ENCODE measurements at regions not wholly inside any gene's neighbourhood (a gene's known extent, or its start where the extent isn't known, plus 50 kb on each side); places are given as distances from the start of the nearest gene placed in this dataset.
"Not testable (repeated sequence)": the region's sequence is repeated elsewhere in the genome, so short reads cannot be mapped to it uniquely, and the experiment has no call there.

GRCh38 chr17:79560527-79560926 lies 50.3 kb downstream of the RBFOX3 start:
- FAIRE-seq (no peak), DNase-seq (ENCODE audit: insufficient read length, low spot score) (no peak)

- no peak for FAIRE-seq
These were observed 51.6 kb downstream of the RBFOX3 start for GRCh38 chr17:79559111-79559887.

GRCh38 chr17:79558091-79558900 lies 52.6 kb downstream of the RBFOX3 start:
- DNase-seq (ENCODE audit: insufficient read length, low spot score): no peak
- FAIRE-seq: no peak

More at GRCh38 chr17:79559111-79559887, 51.6 kb downstream of the RBFOX3 start:
- no peak for DNase-seq (ENCODE audit: insufficient read length, low spot score)

- DNase-seq (ENCODE audit: insufficient read length, low spot score) (no peak), FAIRE-seq (no peak)
These were observed 53.4 kb downstream of the RBFOX3 start for GRCh38 chr17:79557276-79558090.

DNA sequence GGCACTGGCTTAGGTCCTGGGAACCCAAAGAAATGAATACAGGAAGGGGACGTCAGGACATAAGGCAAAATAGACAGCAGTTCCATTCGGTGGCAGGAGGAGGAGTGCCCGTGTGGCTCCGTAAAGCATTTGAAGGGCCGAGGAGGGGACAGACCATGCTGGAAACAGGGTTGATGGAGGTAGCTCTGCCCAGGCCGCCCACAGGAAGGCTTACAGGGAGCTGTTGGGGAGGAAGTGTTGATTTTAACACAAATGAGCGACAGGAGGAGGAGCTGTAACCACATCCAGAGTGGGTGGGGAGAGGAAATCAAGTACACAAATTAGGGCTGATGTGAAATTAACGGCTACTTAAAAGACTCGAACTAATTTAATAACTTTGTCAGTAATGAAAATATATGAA lies 54.6 kb downstream of the RBFOX3 start:
- DNase-seq (ENCODE audit: insufficient read length, low spot score) (no peak), FAIRE-seq (no peak)

GRCh38 chr17:79555543-79555942 lies 55.3 kb downstream of the RBFOX3 start:
- no peak for DNase-seq (ENCODE audit: insufficient read length, low spot score)
- no peak for FAIRE-seq

- not testable (repeated sequence) for FAIRE-seq; DNase-seq (ENCODE audit: insufficient read length, low spot score)
These were observed 56.5 kb downstream of the RBFOX3 start for GRCh38 chr17:79554346-79554745.

DNA sequence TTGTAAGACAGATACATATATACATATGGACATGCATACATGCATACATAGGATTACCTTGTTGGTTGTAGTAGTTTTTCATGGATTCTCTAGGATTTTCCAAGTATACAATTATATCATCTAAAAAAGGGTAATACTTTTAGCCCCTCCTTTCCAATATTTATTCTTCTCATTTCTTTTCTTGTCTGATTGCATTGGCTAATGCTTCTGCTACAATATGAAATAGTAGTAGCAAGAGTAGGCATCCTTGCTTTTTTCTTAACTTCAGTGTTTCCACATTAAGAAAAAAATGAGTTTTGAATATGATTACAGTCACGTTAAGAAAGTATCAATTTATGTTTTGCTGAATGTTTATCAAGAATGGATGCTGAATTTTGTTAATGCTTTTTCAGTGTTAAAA lies 58.0 kb downstream of the RBFOX3 start:
- no peak for FAIRE-seq
- no peak for DNase-seq (ENCODE audit: insufficient read length, low spot score)

DNA sequence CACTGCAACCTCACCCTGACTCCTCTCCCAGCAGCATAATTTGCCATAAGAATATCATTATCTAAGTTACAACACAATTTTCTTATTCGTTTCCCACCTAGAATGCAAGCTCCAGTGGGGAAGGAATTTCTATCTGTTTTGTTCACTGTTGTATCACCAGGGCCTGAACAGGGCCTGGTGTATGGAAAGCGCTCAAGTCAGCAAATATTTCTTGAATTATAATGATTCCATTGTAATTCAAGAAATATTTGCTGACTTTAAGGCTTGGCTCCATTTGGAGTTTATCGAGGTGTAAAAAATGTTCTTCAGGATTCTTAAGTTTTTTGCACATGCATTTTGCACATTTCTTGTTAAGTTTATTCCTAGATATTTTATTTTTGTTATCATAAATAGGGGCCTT lies 58.4 kb downstream of the RBFOX3 start:
- DNase-seq (ENCODE audit: insufficient read length, low spot score) (no peak), FAIRE-seq (no peak)

DNA sequence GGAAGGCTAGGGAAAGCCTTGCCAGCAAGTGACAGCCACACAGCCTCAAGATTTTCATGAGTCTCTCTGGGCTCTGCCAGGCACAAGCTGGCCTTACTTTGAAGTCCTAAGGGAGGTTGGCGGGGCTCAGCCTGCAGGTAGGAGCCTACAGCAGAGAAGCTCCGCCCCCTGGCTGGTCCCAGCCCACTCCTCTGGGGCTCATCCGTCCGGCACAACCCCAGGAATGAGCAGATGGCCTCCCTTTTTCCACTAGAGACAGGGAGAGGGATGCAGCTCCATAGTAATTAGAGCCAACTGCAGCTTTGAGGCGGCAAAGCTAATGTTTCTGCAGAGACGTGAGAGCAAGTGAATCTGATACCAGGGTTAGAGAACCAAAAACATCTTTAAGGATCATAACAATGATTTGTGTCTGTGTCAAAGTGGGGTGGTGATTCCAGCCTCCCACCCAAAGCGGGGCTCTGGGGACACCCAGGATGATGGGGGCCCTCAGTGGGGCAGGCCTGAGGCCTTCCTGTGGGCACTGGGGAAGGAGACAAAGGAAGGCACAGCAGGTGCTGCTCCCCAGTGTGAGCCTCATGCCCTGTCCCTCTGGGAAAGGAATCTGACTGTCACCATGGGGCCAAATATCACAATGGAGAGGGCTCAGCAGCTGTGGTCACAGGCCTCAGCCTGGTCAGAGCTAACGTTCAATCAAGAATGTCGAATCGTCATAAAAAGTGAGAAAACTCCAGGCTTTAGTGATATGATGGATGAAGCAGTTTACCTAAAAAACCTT lies 61.5 kb downstream of the RBFOX3 start:
- DNase-seq (ENCODE audit: insufficient read length, low spot score) (no peak), FAIRE-seq (no peak)

DNA sequence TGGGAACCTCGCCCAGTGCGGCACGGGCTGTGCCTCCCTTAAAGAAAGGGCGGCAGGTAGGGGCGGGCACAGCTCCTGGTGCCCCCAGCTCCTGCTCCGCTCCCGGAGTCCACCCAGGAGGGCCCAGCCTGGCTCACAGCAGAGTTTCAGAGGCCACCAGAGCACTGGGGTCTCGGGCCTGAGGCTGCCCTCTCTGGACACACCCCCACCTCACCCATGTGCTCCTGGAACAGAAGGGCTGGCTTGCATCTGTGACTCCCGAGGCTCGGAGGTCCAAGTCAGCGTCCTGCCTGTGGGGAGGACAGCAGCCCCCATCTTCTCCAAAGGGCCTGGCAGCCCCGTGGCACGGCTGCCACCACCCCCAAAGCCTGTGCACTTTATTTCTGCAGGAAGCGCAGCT lies 62.7 kb downstream of the RBFOX3 start:
- no peak for DNase-seq (ENCODE audit: insufficient read length, low spot score)
- FAIRE-seq: no peak

DNA sequence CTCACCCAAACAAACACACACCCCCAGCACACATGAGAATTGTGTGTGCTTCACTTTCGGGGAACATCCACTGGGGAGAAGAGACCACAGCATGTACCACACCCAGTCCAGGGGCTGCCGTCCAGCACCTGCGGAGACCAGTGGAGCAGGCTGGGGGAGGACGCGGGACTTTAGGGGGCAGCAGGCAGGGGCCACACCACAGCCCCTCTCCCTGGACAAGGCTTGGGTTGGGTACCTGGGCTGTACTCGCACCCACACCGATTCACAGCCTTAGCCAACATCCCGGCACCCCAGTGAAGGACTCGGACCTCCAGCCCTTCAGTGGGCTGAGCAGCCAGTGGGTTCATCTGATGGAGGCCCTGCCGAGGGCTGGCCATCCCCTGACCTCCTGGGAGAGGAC lies 63.3 kb downstream of the RBFOX3 start:
- DNase-seq (ENCODE audit: insufficient read length, low spot score): no peak
- no peak for FAIRE-seq

DNA sequence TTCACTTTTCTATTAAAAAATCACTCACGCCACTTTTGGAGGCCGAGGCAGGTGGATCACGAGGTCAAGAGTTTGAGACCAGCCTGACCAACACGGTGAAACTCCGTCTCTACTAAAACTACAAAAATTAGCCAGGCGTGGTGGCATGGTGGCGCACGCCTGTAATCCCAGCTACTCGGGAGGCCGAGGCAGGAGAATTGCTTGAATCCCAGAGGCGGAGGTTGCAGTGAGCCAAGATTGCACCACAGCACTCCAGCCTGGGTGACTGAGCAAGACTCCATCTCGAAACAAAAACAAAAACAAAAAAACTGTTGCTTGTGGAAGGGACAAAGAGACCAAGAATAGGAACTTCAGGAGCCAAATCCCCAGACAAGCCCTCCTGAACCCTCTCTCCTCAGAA lies 63.7 kb downstream of the RBFOX3 start:
- DNase-seq (ENCODE audit: insufficient read length, low spot score); FAIRE-seq: not testable (repeated sequence)

DNA sequence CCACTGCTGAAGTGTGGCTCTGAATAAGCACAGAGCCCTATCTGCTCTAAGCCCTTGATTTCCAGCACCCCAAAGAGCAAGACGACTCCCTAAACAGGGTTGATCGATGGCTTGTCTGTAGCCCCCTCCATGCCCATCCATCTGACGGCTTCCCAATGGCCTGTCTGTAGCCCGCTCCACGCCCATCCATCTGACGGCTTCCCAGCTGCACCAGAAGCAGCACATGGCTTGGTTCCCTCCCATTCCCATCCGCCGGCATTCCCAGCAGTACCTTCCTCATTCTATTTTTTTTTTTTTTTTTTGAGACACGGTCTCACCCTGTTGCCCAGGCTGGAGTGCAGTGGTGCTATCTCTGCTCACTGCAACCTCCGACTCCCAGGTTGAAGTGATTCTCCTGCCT lies 64.5 kb downstream of the RBFOX3 start:
- no peak for DNase-seq (ENCODE audit: insufficient read length, low spot score)
- no peak for FAIRE-seq

GRCh38 chr17:79545251-79546005 lies 65.4 kb downstream of the RBFOX3 start:
- FAIRE-seq: no peak
- DNase-seq (ENCODE audit: insufficient read length, low spot score): no peak

GRCh38 chr17:79544142-79544914 lies 66.5 kb downstream of the RBFOX3 start:
- no peak for DNase-seq (ENCODE audit: insufficient read length, low spot score)
- no peak for FAIRE-seq

DNA sequence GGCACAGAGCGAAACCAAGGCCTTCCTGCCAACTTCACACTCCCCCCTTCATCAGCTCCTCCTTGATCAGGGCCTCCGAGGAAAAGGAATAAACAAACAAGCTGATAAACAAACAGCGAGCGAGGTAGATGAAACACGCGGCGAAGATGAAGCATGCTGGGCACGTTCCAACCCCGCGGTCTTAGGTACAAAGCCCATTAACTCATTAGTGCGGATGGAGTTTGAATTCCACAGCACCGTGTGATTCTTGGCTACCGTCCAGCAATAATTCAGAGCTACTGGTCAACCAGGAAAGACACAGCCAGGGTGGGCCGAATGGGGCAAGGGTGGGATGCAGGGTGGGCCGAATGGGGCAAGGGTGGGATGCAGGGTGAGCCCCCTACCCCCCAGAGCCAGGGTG lies 67.3 kb downstream of the RBFOX3 start:
- no peak for FAIRE-seq
- DNase-seq (ENCODE audit: insufficient read length, low spot score): no peak

DNA sequence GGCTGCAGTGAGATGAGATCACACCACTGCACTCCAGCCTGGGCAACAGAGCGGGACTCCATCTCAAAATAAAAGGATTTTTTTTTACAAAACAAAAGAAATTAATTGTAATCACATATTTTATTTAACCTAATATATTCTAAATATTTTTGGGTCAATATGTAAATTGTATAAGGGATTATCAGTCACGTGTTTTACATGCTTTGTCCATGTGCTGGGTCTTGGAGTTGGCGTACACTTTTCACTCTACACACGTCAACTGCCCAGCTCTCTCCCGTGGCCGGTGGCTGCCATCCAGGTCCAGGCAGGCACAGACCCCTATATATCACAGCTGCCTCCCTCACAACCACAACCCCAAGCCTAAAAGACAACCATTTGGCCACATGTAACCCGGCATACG lies 68.1 kb downstream of the RBFOX3 start:
- FAIRE-seq: no peak
- DNase-seq (ENCODE audit: insufficient read length, low spot score): no peak

Data from GM19239 (cell line).